Jurkat, Clone E6-1 (cell line): ENCODE measurements at regions not wholly inside any gene's neighbourhood (a gene's known extent, or its start where the extent isn't known, plus 50 kb on each side); places are given as distances from the start of the nearest gene placed in this dataset.

Experiments used
- DNase-seq: peaks from one replicate; pipeline ENCODE4 v3.0.0-alpha.2; 2011; ENCODE audit warnings: low read depth, low spot score
- H3K4me3 ChIP-seq: 2 replicates; pipeline ENCODE4 v1.5.1; 2011; ENCODE audit warnings: mild to moderate bottlenecking, low read length, control low read depth, moderate library complexity

GRCh38 chr3:71846185-71846584 is 61.2 kb upstream of the PROK2 start:
- no peak for DNase-seq

GRCh38 chr3:71843071-71843470 is 58.1 kb upstream of the PROK2 start:
- DNase-seq: no peak
- no peak overlapping the region for H3K4me3 ChIP-seq

More at GRCh38 chr3:71846185-71846584, 61.2 kb upstream of the PROK2 start:
- no peak overlapping the region for H3K4me3 ChIP-seq

GRCh38 chr3:71838406-71838805 is 53.5 kb upstream of the PROK2 start:
- H3K4me3 ChIP-seq: no peak overlapping the region
- DNase-seq: no peak
